ENCODE measurements at regions not wholly inside any gene's neighbourhood (a gene's known extent, or its start where the extent isn't known, plus 50 kb on each side); places are given as distances from the start of the nearest gene placed in this dataset.

DNA sequence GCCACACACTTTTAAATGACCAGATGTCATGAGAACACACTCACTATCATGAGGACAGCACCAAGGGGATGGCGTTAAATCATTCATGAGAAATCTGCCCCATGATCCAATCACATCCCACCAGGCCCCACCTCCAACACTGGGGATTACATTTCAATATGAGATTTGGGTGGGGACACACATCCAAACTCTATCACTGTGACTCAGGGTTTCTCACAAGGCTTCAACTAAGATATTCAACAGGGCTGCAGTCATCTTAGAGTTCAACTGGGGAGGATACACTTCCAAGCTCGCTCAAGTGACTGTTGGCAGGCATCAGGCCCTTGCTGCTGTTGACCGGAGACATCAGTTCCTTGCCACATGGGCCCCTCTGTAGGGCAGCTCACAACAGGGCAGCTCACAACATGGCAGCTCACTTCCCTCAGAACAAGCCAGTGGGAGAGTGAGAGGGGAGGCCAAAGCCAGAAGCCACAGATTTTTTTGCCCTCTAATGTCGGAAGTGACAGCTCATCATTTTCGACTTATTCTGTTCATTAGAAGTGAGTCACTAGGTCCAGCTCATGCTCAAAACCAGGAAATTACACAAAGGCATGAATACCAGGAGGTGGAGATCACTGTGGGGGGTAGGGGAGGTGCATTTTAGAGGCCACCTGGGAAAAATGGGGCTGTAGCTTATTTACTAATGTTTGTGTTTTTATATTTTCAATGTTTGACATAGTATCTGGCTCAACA, 50.8 kb upstream of the PTHLH start:
- H3K4me3 ChIP-seq (ENCODE audit: low read depth, low read length) = no peak overlapping the region
- TF ChIP-seq, protein P1, sequence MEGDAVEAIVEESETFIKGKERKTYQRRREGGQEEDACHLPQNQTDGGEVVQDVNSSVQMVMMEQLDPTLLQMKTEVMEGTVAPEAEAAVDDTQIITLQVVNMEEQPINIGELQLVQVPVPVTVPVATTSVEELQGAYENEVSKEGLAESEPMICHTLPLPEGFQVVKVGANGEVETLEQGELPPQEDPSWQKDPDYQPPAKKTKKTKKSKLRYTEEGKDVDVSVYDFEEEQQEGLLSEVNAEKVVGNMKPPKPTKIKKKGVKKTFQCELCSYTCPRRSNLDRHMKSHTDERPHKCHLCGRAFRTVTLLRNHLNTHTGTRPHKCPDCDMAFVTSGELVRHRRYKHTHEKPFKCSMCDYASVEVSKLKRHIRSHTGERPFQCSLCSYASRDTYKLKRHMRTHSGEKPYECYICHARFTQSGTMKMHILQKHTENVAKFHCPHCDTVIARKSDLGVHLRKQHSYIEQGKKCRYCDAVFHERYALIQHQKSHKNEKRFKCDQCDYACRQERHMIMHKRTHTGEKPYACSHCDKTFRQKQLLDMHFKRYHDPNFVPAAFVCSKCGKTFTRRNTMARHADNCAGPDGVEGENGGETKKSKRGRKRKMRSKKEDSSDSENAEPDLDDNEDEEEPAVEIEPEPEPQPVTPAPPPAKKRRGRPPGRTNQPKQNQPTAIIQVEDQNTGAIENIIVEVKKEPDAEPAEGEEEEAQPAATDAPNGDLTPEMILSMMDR (IDR thresholded peaks at IDR 0.05; ENCODE audit: low read depth, low read length) = no peak
- H3K36me3 ChIP-seq = no peaks in the 10 kb centered on the region
- H3K9me3 ChIP-seq (ENCODE audit: severe bottlenecking) = no peaks in the 10 kb centered on the region
- no peak for DNase-seq
- H3K27me3 ChIP-seq (ENCODE audit: insufficient read depth, low read depth, severe bottlenecking) = no peaks in the 10 kb centered on the region
- no peak overlapping the region for H3K27ac ChIP-seq

DNA sequence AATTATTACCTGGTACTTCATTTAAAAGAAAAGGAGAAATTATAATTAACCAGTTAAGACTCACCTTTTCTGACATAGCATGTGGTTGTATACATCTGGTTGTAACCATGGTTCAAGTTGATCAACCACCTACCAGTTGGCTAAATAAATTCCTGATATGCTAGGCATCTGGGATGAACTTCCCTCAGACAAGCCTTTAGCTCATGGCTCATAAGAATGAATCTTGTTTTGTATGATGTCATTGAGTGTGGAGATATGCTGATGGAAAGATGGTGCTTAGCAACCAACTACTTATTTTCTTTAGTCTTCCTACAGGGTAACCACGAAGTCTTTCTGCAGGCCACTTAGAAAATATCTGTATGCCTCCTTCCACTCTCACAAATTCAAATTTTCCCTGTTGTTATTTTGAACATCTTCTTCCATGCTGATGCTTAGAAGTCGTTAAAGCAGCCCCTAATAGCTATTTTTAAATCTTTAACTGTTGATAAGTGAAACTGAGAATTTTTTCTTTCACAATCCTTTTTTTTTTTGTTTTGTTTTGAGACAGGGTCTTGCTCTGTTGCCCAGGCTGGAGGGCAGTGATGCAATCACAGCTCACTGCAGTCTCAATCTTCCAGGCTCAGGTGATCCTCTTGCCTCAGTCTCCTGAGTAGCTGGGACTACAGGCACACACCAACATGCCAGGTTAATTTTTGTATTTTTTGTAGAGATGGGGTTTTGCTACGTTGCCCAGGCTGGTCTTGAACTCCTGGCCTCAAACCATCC, 51.9 kb upstream of the PTHLH start:
- Histone ChIP-seq H3K9me3 (ENCODE audit: severe bottlenecking) (no peaks in the 10 kb centered on the region), H3K4me3 (ENCODE audit: low read depth, low read length) (no peak overlapping the region), H3K27ac (no peak overlapping the region), H3K27me3 (ENCODE audit: insufficient read depth, low read depth, severe bottlenecking) (no peaks in the 10 kb centered on the region), H3K36me3 (no peaks in the 10 kb centered on the region)
- no peak for DNase-seq
- TF ChIP-seq, protein P1 (IDR thresholded peaks at IDR 0.05; ENCODE audit: low read depth, low read length) = no peak

DNA sequence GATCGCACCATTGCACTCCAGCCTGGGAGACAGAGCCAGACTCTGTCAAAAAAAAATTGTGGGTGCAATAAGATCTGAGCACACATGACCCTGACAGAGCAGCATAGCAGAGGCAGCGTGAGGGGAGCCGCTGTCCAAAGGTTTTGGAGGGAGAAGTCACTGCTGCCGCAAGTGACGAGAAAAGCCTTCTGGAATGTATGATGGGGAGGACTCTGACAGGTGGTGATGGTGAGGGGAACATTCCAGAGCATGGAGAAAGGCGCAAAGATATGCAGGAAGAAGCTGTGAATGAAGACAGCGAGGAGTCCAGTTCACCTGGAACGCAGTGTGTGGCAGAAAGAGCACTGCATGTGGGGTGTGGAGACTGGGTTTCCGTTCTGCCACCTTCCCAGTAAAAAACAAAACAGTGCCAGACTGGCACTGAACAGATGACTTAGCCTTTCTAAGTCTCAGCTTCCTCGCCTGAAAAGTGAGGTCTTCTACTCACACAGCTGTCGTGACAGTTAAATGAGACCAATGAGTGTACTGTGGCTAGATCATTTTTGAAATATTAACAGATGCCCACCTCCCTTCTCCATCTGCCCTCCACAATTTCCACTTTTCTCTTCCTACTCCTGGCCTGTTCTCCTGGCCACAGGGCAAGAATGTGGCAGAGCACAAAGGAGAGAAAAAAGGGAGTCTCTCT, 53.4 kb upstream of the PTHLH start:
- H3K36me3 ChIP-seq = no peaks in the 10 kb centered on the region
- no peak for DNase-seq
- H3K27ac ChIP-seq = no peak overlapping the region
- no peaks in the 10 kb centered on the region for H3K27me3 ChIP-seq (ENCODE audit: insufficient read depth, low read depth, severe bottlenecking)
- H3K4me3 ChIP-seq (ENCODE audit: low read depth, low read length) = no peak overlapping the region
- H3K9me3 ChIP-seq (ENCODE audit: severe bottlenecking) = no peaks in the 10 kb centered on the region
- TF ChIP-seq, protein P1 (IDR thresholded peaks at IDR 0.05; ENCODE audit: low read depth, low read length) = no peak

DNA sequence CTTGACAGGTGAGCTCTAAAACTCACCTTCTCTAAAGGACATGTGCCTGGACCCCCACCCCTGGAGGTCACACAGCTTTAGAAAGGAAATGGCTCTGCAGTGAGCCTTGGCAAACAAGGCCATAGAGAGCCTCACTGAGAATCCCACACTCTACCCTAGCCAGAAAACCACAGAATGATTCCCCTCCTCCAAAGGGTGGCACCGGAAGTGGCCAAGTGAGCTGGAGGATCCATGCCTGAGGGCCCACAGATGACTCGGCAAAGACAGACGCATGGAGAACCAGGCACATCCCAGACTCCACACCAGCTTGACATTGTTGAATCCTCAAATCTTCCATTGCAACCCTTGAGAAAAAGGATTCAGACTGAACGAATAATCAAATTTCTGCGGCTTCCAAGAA, 54.2 kb upstream of the PTHLH start:
- no peaks in the 10 kb centered on the region for H3K9me3 ChIP-seq (ENCODE audit: severe bottlenecking)
- no peak overlapping the region for H3K27ac ChIP-seq
- DNase-seq = no peak
- H3K27me3 ChIP-seq (ENCODE audit: insufficient read depth, low read depth, severe bottlenecking) = no peaks in the 10 kb centered on the region
- TF ChIP-seq, protein P1 (IDR thresholded peaks at IDR 0.05; ENCODE audit: low read depth, low read length) = no peak
- no peak overlapping the region for H3K4me3 ChIP-seq (ENCODE audit: low read depth, low read length)
- H3K36me3 ChIP-seq = no peaks in the 10 kb centered on the region

DNA sequence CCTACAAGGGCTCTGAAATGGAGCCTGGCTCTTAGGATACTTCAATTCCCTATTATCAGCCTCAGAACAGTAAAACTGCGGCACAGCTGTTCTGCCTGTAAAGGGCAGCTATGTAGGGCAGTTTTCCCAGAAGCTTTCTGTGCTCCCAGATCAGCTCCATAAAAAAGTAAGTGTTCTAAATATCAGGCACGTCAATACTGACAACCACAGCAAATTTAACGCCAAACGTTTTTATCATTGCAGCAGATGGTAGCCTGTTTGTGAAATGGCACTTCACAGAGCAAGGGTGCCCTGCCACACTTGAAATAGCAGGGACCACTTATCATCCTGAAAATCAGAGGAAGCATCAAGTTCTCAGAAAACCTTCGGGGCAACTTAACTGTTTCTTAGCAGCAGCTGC, 54.8 kb upstream of the PTHLH start:
- Histone ChIP-seq H3K4me3 (ENCODE audit: low read depth, low read length) (no peak overlapping the region), H3K36me3 (no peaks in the 10 kb centered on the region), H3K27ac (no peak overlapping the region), H3K27me3 (ENCODE audit: insufficient read depth, low read depth, severe bottlenecking) (no peaks in the 10 kb centered on the region), H3K9me3 (ENCODE audit: severe bottlenecking) (no peaks in the 10 kb centered on the region)
- DNase-seq = no peak
- TF ChIP-seq, protein P1 (IDR thresholded peaks at IDR 0.05; ENCODE audit: low read depth, low read length) = no peak
